ENCODE measurements at regions not wholly inside any gene's neighbourhood (a gene's known extent, or its start where the extent isn't known, plus 50 kb on each side); places are given as distances from the start of the nearest gene placed in this dataset.

DNA sequence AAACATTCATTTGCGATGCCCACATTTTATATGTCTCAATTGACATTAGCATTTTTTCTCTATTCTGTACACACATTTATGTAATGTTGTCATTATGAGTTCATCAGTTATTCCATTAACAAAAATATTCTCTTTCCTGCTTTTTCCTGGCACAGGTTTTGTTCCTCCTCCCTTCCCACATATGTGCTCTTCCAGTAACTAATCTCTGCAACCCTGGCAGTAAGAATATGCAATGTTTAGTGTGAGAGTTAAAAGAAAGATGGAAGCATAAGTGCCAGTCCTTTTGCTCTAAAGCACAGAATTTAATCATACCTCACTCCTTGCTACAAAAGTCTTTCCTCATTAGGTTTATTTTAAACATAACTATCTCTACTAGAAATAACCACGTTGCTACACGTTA, 155.8 kb upstream of the ERBB4 start:
- TF ChIP-seq POLR2A (IDR thresholded peaks at IDR 0.05): no peak
- TF ChIP-seq CTCF (IDR thresholded peaks at IDR 0.05): no peak
- Histone ChIP-seq H3K27ac (no peak overlapping the region), H3K4me3 (no peak overlapping the region), H3K9me3 (no peaks in the 10 kb centered on the region), H3K4me1 (peaks cover 0 to 26% (median 0%) of the 10 kb centered on the region in 3 donors), H3K27me3 (no peaks in the 10 kb centered on the region), H3K36me3 (no peaks in the 10 kb centered on the region)
- intact Hi-C loops (cut with DNase I): no loop called here
- DNase-seq: no peak
- 62 to 71% methylated on average over 3 of the region's 3 CpGs for WGBS, 2 donors

- H3K27me3 ChIP-seq: no peaks in the 10 kb centered on the region
- TF ChIP-seq POLR2A (IDR thresholded peaks at IDR 0.05): no peak
- no peak for TF ChIP-seq CTCF (IDR thresholded peaks at IDR 0.05)
- no peaks in the 10 kb centered on the region for H3K36me3 ChIP-seq
- WGBS, 2 donors: 60 to 68% methylated on average over 3 of the region's 3 CpGs
- no peak overlapping the region for H3K4me3 ChIP-seq
- peak overlapping the region in 2 of 4 donors; percentile 61 to 65 for H3K27ac ChIP-seq
- intact Hi-C loops (cut with DNase I): no loop called here
- no peak for DNase-seq
- peaks cover 0 to 26% (median 0%) of the 10 kb centered on the region in 3 donors for H3K4me1 ChIP-seq
- no peaks in the 10 kb centered on the region for H3K9me3 ChIP-seq
These were observed 153.9 kb upstream of the ERBB4 start for GRCh38 chr2:212692466-212692865.

- no peak for DNase-seq
- Histone ChIP-seq H3K27ac (no peak overlapping the region), H3K9me3 (no peaks in the 10 kb centered on the region), H3K36me3 (no peaks in the 10 kb centered on the region), H3K27me3 (no peaks in the 10 kb centered on the region), H3K4me3 (no peak overlapping the region), H3K4me1 (peaks cover 0 to 8% (median 0%) of the 10 kb centered on the region in 3 donors)
- TF ChIP-seq CTCF (IDR thresholded peaks at IDR 0.05): peak; percentile 48 to 89 (median 81)
- no peak for TF ChIP-seq POLR2A (IDR thresholded peaks at IDR 0.05)
- intact Hi-C loops (cut with DNase I): loop anchor here (5.0 kb wide), 1 partner anchor 466 kb away; the partner anchor contains the start of gene IKZF2
- WGBS, 2 donors: 23 to 24% methylated on average over 10 of the region's 10 CpGs
These were observed 147.8 kb upstream of the ERBB4 start for GRCh38 chr2:212686285-212686895.

GRCh38 chr2:212683346-212684097, 144.9 kb upstream of the ERBB4 start:
- peaks cover 0 to 8% (median 0%) of the 10 kb centered on the region in 3 donors for H3K4me1 ChIP-seq
- no peak overlapping the region for H3K4me3 ChIP-seq
- no peaks in the 10 kb centered on the region for H3K27me3 ChIP-seq
- DNase-seq: no peak
- H3K36me3 ChIP-seq: no peaks in the 10 kb centered on the region
- no peaks in the 10 kb centered on the region for H3K9me3 ChIP-seq
- no peak overlapping the region for H3K27ac ChIP-seq
- TF ChIP-seq CTCF (IDR thresholded peaks at IDR 0.05): no peak
- TF ChIP-seq POLR2A (IDR thresholded peaks at IDR 0.05): no peak
- intact Hi-C loops (cut with DNase I): no loop called here
- WGBS, 2 donors: 49 to 64% methylated on average over 6 of the region's 6 CpGs

DNA sequence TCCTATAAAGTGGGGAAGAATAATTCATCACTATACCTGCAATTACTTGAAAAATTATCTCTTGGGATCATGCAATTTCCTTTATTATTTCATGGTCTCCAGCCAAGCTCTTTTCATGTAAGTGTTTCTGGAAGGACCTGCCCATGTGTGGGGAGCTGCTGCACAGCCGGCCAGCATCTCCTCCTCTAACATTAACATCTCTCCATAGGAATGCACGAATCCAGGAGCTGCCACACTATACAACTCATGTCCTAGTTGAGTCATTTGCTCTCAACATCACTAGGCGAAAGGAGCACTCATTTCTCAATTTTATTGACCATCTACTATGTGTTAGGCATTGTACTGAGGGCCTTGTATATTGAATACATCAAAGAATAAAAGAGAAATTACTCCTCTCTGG, 144.3 kb upstream of the ERBB4 start:
- DNase-seq: no peak
- H3K36me3 ChIP-seq: no peaks in the 10 kb centered on the region
- peaks cover 0 to 8% (median 0%) of the 10 kb centered on the region in 3 donors for H3K4me1 ChIP-seq
- intact Hi-C loops (cut with DNase I): no loop called here
- no peak overlapping the region for H3K27ac ChIP-seq
- WGBS, 2 donors: 61 to 63% methylated on average over 3 of the region's 3 CpGs
- TF ChIP-seq CTCF (IDR thresholded peaks at IDR 0.05) (no peak), POLR2A (IDR thresholded peaks at IDR 0.05) (no peak)
- no peaks in the 10 kb centered on the region for H3K9me3 ChIP-seq
- H3K27me3 ChIP-seq: no peaks in the 10 kb centered on the region
- H3K4me3 ChIP-seq: no peak overlapping the region

Data from esophagus squamous epithelium (tissue), 5 donors.